ENCODE measurements at regions not wholly inside any gene's neighbourhood (a gene's known extent, or its start where the extent isn't known, plus 50 kb on each side); places are given as distances from the start of the nearest gene placed in this dataset.
"Not testable (repeated sequence)": the region's sequence is repeated elsewhere in the genome, so short reads cannot be mapped to it uniquely, and the experiment has no call there.

GRCh38 chr9:87180841-87181240 lies 233.5 kb upstream of the GAS1 start:
- DNase-seq = no peak
- ATAC-seq = no peak
- intact Hi-C loops (cut with DNase I) = no loop called here

GRCh38 chr9:87181670-87182069 lies 234.4 kb upstream of the GAS1 start:
- DNase-seq = no peak
- ATAC-seq = no peak
- intact Hi-C loops (cut with DNase I) = no loop called here

GRCh38 chr9:87184956-87185642 lies 237.8 kb upstream of the GAS1 start:
- intact Hi-C loops (cut with DNase I) = no loop called here
- DNase-seq (no peak), ATAC-seq (no peak)

- ATAC-seq = no peak
- intact Hi-C loops (cut with DNase I) = no loop called here
- no peak for DNase-seq
Measured at GRCh38 chr9:87187656-87188055, 240.3 kb upstream of the GAS1 start.

GRCh38 chr9:87189006-87189405 lies 241.7 kb upstream of the GAS1 start:
- intact Hi-C loops (cut with DNase I) = no loop called here
- DNase-seq (no peak), ATAC-seq (no peak)

- ATAC-seq = no peak
- no peak for DNase-seq
- intact Hi-C loops (cut with DNase I) = no loop called here
Measured at GRCh38 chr9:87193151-87193550, 245.8 kb upstream of the GAS1 start.

- intact Hi-C loops (cut with DNase I) = no loop called here
- DNase-seq = no peak
- ATAC-seq = peak in 1 of 2 donors; percentile 68
Measured at GRCh38 chr9:87193925-87194868, 246.9 kb upstream of the GAS1 start.

- intact Hi-C loops (cut with DNase I) = no loop called here
- DNase-seq (no peak), ATAC-seq (peak in 1 of 2 donors; percentile 31)
Measured at GRCh38 chr9:87195306-87195705, 248.0 kb upstream of the GAS1 start.

GRCh38 chr9:87197349-87198130 lies 250.2 kb upstream of the GAS1 start:
- intact Hi-C loops (cut with DNase I) = no loop called here
- no peak for ATAC-seq
- no peak for DNase-seq

- DNase-seq = no peak
- no peak for ATAC-seq
- intact Hi-C loops (cut with DNase I) = no loop called here
Measured at GRCh38 chr9:87198716-87199115, 251.4 kb upstream of the GAS1 start.

- ATAC-seq = no peak
- intact Hi-C loops (cut with DNase I) = no loop called here
- no peak for DNase-seq
Measured at GRCh38 chr9:87199278-87199677, 252.0 kb upstream of the GAS1 start.

GRCh38 chr9:87199782-87200181 lies 252.5 kb upstream of the GAS1 start:
- ATAC-seq (no peak), DNase-seq (no peak)
- intact Hi-C loops (cut with DNase I) = no loop called here

- ATAC-seq (no peak), DNase-seq (no peak)
- intact Hi-C loops (cut with DNase I) = no loop called here
Measured at GRCh38 chr9:87201351-87201751, 254.0 kb upstream of the GAS1 start.

- DNase-seq (no peak), ATAC-seq (no peak)
- intact Hi-C loops (cut with DNase I) = no loop called here
Measured at GRCh38 chr9:87206064-87206661, 258.9 kb upstream of the GAS1 start.

- ATAC-seq; intact Hi-C loops (cut with DNase I); DNase-seq: not testable (repeated sequence)
Measured at GRCh38 chr9:87210658-87211057, 263.4 kb upstream of the GAS1 start.

- ATAC-seq = no peak
- intact Hi-C loops (cut with DNase I) = no loop called here
Measured at GRCh38 chr9:87211669-87212068, 264.4 kb upstream of the GAS1 start.

GRCh38 chr9:87212605-87213021 lies 265.3 kb upstream of the GAS1 start:
- peak in 1 of 2 donors; percentile 66 for ATAC-seq
- intact Hi-C loops (cut with DNase I) = no loop called here

More at GRCh38 chr9:87211669-87212068, 264.4 kb upstream of the GAS1 start:
- no peak for DNase-seq

GRCh38 chr9:87213948-87214347 lies 266.6 kb upstream of the GAS1 start:
- intact Hi-C loops (cut with DNase I) = no loop called here
- DNase-seq = no peak
- no peak for ATAC-seq

More at GRCh38 chr9:87212605-87213021, 265.3 kb upstream of the GAS1 start:
- DNase-seq = no peak

- no peak for DNase-seq
- ATAC-seq = no peak
- intact Hi-C loops (cut with DNase I) = no loop called here
Measured at GRCh38 chr9:87214991-87215390, 267.7 kb upstream of the GAS1 start.
